C4-2B (cell line): ENCODE measurements at regions not wholly inside any gene's neighbourhood (a gene's known extent, or its start where the extent isn't known, plus 50 kb on each side); places are given as distances from the start of the nearest gene placed in this dataset.

ENCODE experiments used
- H3K27ac ChIP-seq: fragments of 450-650 bp; 2 replicates; pipeline ENCODE4 v1.5.1; 2017
- ZFX ChIP-seq: fragments of 450-650 bp; IDR thresholded peaks from 2 replicates; pipeline ENCODE4 v1.6.1; 2017
- TF ChIP-seq, protein P1 (sequence below): fragments of 450-650 bp; conservative IDR thresholded peaks from 2 replicates; pipeline ENCODE4 v1.5.1; 2017; ENCODE audit warnings: mild to moderate bottlenecking

DNA sequence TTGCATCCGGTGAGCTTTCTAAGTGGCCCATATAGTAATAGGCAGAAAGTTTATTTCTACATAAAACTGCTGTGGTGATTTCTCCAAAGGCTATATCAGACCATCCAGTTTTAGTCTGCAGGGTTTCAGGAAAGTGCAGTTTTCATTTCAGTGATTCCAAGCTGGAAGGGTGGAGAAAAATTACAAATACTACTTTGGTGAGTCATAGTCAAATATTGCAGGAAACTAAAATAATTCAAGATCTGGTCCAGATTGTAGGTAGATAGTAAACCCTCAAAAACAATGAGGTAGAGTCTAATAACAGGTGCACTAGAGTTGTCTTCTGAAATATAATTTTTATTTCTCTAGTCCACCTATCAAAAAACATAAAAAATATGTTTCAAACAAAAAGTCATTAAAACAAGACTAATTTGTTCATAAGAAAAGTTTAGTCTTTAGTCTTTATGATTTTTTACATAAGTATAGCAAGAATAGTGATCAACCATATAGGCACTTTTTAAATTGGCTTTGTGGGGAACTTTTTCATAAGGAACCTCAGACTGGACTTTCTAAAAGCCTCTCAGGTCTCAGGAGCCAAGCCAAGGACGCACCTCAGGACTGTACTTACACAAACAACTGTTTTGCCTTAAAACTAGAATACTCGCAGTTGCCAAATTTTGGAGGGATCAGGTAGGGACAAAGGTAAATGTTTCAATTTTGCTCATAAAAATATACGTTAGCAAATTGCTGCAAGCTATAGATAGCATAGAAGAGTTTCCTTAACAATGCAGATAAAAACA lies 101.8 kb upstream of the TLR3 start:
- TF ChIP-seq, protein P1, sequence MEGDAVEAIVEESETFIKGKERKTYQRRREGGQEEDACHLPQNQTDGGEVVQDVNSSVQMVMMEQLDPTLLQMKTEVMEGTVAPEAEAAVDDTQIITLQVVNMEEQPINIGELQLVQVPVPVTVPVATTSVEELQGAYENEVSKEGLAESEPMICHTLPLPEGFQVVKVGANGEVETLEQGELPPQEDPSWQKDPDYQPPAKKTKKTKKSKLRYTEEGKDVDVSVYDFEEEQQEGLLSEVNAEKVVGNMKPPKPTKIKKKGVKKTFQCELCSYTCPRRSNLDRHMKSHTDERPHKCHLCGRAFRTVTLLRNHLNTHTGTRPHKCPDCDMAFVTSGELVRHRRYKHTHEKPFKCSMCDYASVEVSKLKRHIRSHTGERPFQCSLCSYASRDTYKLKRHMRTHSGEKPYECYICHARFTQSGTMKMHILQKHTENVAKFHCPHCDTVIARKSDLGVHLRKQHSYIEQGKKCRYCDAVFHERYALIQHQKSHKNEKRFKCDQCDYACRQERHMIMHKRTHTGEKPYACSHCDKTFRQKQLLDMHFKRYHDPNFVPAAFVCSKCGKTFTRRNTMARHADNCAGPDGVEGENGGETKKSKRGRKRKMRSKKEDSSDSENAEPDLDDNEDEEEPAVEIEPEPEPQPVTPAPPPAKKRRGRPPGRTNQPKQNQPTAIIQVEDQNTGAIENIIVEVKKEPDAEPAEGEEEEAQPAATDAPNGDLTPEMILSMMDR: no peak
- no peak for TF ChIP-seq ZFX
- H3K27ac ChIP-seq: no peak overlapping the region

DNA sequence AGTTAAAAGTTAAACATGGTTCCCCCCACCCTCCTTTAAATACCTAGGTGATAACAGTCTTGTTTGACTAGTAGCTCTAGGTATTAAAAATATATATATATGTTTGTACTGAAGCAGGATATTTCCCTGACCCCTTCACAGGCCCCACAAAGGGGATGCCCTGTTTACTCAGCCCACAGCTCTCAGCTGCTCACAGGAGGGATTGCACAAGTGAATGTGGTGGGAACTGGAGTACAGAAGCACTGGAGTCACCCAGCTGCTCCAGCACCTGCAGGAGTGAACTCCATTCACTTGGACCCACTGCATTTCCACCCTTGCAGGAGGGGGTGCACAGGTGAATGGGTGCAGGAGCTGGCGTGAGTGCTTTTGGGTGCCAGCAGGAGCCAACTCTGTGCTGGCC lies 99.3 kb upstream of the TLR3 start:
- H3K27ac ChIP-seq: no peak overlapping the region
- TF ChIP-seq, protein P1: no peak
- no peak for TF ChIP-seq ZFX

DNA sequence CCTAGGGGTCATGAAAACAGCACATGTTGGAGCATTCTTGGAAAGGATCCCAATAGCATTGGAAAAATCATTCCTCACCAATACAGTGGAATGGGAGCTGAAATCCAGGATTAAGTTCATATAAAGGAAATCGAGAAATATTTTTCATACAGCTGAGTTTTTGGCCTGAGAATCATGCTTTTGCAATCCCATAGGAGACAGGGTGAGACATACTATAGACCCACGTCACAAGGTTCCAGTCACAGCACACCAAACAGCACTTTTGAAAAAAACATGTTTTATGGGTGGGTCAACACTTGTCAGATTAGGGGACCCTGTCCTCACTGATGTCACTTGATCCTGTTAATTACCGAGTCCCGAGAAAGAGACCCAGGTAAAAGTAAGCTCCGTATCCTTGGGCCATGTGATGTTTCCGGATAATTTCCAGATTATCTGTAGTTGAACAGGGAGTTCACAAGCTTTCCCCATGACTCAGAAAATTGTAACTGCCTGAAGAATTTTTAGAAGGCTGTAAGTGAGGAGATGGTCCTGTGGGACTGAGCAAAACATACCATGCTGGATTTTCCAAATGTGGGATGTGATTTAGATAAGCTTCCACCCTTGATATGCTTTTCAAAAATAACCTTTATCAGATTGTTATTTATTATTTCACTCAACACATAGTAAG lies 80.9 kb upstream of the TLR3 start:
- H3K27ac ChIP-seq: no peak overlapping the region
- no peak for TF ChIP-seq ZFX
- TF ChIP-seq, protein P1: no peak

DNA sequence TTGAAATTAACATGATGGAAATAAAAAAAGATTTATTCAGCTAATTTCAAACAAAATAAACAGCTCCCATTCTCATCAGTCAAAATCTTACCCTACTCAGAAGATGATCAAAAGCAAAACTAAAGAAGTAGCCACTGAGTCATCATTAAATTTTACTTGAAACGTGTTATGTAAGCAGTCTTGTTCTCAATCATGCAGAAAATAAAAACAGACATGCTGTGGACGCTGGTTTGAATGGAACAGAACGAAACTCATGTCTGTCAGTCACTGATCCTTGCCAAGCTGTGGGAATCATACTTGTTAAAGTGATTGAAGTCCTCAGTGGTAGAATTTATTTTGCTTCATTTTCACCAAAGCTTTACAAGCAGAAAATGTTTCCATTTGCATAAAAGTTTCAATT lies 77.2 kb upstream of the TLR3 start:
- no peak overlapping the region for H3K27ac ChIP-seq
- TF ChIP-seq, protein P1: no peak
- no peak for TF ChIP-seq ZFX

DNA sequence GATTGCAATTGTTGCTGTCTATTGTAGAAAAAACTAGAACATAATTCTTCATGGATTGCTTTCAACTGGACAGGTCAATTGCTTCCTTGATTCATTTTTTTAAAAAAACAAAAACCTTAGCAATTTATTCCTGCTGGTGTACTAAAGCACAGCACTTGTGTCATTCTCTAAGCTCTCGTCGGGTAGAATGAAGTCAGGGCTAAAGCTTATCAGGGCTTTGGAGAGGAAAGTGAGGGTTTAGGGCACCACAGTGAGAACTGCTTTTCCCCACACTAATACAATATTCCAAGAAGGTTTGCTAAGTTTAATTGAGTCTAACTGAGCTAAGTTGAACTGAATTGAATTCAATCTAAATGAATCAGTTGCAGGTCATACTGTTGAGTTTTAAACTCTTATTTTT lies 76.4 kb upstream of the TLR3 start:
- H3K27ac ChIP-seq: no peak overlapping the region
- TF ChIP-seq, protein P1: no peak
- TF ChIP-seq ZFX: no peak

DNA sequence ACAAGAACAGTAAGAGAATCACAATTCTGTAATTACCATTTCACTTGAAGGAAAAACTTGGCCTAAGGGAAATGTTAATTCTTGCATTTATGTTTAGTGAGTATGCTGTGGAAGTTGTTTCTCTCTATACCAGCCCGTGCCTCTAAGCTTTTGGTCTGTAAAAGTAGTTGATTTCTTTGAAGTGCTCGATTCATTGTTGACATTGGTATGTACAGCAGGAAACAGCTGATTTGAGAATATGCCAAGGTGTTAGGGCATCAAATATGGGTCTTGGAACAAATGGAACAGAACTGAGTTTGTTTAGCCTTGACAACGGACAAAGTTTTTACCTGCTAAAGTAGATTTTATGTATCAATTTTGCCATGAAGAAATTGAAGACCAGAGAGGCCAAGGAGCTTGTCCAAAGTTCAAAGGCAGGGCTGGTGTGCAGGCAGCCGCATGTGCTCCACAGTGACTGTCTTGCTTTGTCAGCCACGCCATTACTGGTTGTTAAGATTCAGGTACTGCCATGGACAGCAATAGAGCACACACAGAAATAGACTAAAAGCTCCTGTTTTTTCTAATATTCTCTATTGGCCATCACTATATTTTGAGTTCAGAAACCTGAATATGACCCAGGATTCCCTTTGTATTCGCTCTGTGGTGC lies 75.5 kb upstream of the TLR3 start:
- no peak overlapping the region for H3K27ac ChIP-seq
- TF ChIP-seq, protein P1: no peak

DNA sequence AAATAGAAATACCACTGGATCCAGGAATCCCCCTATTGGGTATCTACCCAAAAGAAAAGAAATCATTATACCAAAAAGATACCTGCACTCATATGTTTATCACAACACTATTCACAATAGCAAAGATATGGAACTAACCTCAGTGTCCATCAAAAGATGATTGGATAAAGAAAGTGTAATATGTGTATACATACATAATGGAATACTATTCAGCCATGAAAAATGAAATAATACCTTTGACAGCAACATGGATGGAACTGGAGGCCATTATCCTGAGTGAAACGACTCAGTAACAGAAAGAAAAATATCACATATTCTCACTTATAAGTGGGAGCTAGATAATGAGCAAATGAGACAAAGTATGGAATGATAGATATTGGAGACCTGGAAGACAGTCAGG lies 74.2 kb upstream of the TLR3 start:
- H3K27ac ChIP-seq: no peak overlapping the region
- TF ChIP-seq, protein P1: no peak
- TF ChIP-seq ZFX: no peak
